Stomach (tissue), 8 donors: ENCODE measurements at regions not wholly inside any gene's neighbourhood (a gene's known extent, or its start where the extent isn't known, plus 50 kb on each side); places are given as distances from the start of the nearest gene placed in this dataset.

Source experiments
- DNase-seq, 2 donors: peaks; one replicate each; pipeline versions ENCODE4 v3.0.0 to v3.0.0-alpha.2; 2013 to 2019
- H3K27ac ChIP-seq, 5 donors: fragments of 200-600 bp in 4 of 5; sonication (generic) in 4 of 5; one replicate each; pipeline ENCODE4 v1.5.1; 2013 to 2019; ENCODE audit warnings: mild to moderate bottlenecking in 1 of 5, moderate library complexity in 1 of 5
- H3K27me3 ChIP-seq, 3 donors: fragments of 200-600 bp; sonication (generic); one replicate each; pipeline ENCODE4 v1.5.1; 2017 to 2019; ENCODE audit warnings: mixed run types in 1 of 3
- H3K36me3 ChIP-seq, 4 donors: fragments of 200-600 bp; sonication (generic); 1 replicate in 3 of 4; 2 replicates in 1 of 4; pipeline ENCODE4 v1.5.1; 2016 to 2019
- H3K4me1 ChIP-seq, 4 donors: fragments of 200-600 bp; sonication (generic); one replicate each; pipeline ENCODE4 v1.5.1; 2016 to 2019
- H3K4me3 ChIP-seq, 4 donors: fragments of 200-600 bp; sonication (generic) in 3 of 4; one replicate each; pipeline ENCODE4 v1.5.1; 2016 to 2019; ENCODE audit warnings: mild to moderate bottlenecking in 1 of 4
- H3K9me3 ChIP-seq, 4 donors: fragments of 200-600 bp; sonication (generic); one replicate each; pipeline ENCODE4 v1.5.1; 2016 to 2019
- EP300 ChIP-seq: sonication (generic); formaldehyde crosslinking; IDR thresholded peaks from one replicate; pipeline ENCODE4 v1.6.1; 2017; ENCODE audit warnings: antibody characterized with exemption
- POLR2A ChIP-seq, 4 donors: fragments of 450-650 bp; IDR thresholded peaks; one replicate each; pipeline ENCODE4 v1.6.1; 2016; ENCODE audit warnings: antibody characterized with exemption in 4 of 4, control low read depth in 2 of 4, mild to moderate bottlenecking in 1 of 4, moderate library complexity in 1 of 4
- POLR2AphosphoS5 ChIP-seq, 3 donors: sonication (generic); formaldehyde crosslinking; IDR thresholded peaks; one replicate each; pipeline ENCODE4 v1.6.1; 2016; ENCODE audit warnings: antibody characterized with exemption in 3 of 3
- WGBS, 5 donors: extraction: QIAGEN DNeasy Blood & Tissue Kit in 3 of 5; methylation state at CpG; one replicate each; pipeline versions ENCODE4 v1.1.5 to v1.1.7; 2013 to 2018; 5-methylcytosine and 5-hydroxymethylcytosine counted together
- intact Hi-C: fragments of 100-400 bp; cut with DNase I; formaldehyde crosslinking; loops from one replicate; pipeline ENCODE4 v1.15.1; 2023; ENCODE audit warnings: low total_unique reads
- TF ChIP-seq, protein P1 (sequence below), 7 experiments: fragments of 450-650 bp in 4 of 7; fragments of 200-600 bp in 3 of 7; sonication (generic) in 3 of 7; IDR thresholded peaks; one replicate each; pipeline ENCODE4 v1.5.1; 2016 to 2019; ENCODE audit warnings: antibody characterized with exemption in 7 of 7, control low read depth in 2 of 7, mild to moderate bottlenecking in 1 of 7
- donor health status: healthy with polysubstance abuse.
- donor health status: Bipolar disorder and iron deficiency.
- donor health status: healthy.

- Histone ChIP-seq H3K4me1 (no peaks in the 10 kb centered on the region), H3K27ac (no peak overlapping the region), H3K27me3 (no peaks in the 10 kb centered on the region), H3K36me3 (no peaks in the 10 kb centered on the region), H3K9me3 (peaks cover 0 to 18% (median 16%) of the 10 kb centered on the region in 4 donors), H3K4me3 (no peak overlapping the region)
- DNase-seq: no peak
- TF ChIP-seq POLR2A (IDR thresholded peaks at IDR 0.05) (no peak), EP300 (no peak), POLR2AphosphoS5 (IDR thresholded peaks at IDR 0.05) (no peak)
- TF ChIP-seq, protein P1, sequence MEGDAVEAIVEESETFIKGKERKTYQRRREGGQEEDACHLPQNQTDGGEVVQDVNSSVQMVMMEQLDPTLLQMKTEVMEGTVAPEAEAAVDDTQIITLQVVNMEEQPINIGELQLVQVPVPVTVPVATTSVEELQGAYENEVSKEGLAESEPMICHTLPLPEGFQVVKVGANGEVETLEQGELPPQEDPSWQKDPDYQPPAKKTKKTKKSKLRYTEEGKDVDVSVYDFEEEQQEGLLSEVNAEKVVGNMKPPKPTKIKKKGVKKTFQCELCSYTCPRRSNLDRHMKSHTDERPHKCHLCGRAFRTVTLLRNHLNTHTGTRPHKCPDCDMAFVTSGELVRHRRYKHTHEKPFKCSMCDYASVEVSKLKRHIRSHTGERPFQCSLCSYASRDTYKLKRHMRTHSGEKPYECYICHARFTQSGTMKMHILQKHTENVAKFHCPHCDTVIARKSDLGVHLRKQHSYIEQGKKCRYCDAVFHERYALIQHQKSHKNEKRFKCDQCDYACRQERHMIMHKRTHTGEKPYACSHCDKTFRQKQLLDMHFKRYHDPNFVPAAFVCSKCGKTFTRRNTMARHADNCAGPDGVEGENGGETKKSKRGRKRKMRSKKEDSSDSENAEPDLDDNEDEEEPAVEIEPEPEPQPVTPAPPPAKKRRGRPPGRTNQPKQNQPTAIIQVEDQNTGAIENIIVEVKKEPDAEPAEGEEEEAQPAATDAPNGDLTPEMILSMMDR (IDR thresholded peaks at IDR 0.05): no peak
- 87 to 92% (median 90%) methylated on average over 7 of the region's 7 CpGs for WGBS, 5 donors
- intact Hi-C loops: no loop called here
These were observed 1410.4 kb downstream of the EPHA7 start for GRCh38 chr6:92008757-92009502.

DNA sequence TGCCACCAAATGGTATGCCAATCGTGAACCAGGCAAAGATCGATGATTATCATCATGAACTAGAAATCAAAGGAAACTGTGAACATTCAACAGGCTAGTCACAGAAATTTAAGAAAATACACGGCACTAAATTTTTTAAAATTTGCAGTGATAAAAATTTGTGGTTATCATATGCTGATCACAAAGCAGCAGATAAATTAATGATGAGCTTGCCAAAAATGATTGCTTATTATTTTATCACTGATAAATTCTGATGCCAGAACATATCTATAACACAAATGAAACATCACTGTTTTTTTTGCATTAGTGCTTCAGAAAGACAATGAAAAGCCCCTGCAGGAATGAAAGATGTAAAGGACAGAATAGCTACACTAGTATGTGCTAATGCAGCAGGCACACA is 1413.2 kb upstream of the MAP3K7 start:
- no peak overlapping the region for H3K27ac ChIP-seq
- no peaks in the 10 kb centered on the region for H3K4me1 ChIP-seq
- no peaks in the 10 kb centered on the region for H3K27me3 ChIP-seq
- 86 to 94% (median 92%) methylated on average over 3 of the region's 3 CpGs for WGBS, 5 donors
- H3K9me3 ChIP-seq: no peaks in the 10 kb centered on the region
- H3K4me3 ChIP-seq: no peak overlapping the region
- H3K36me3 ChIP-seq: no peaks in the 10 kb centered on the region
- intact Hi-C loops: no loop called here
- TF ChIP-seq POLR2A (IDR thresholded peaks at IDR 0.05) (no peak), EP300 (no peak), POLR2AphosphoS5 (IDR thresholded peaks at IDR 0.05) (no peak)
- TF ChIP-seq, protein P1 (IDR thresholded peaks at IDR 0.05): no peak
- no peak for DNase-seq

DNA sequence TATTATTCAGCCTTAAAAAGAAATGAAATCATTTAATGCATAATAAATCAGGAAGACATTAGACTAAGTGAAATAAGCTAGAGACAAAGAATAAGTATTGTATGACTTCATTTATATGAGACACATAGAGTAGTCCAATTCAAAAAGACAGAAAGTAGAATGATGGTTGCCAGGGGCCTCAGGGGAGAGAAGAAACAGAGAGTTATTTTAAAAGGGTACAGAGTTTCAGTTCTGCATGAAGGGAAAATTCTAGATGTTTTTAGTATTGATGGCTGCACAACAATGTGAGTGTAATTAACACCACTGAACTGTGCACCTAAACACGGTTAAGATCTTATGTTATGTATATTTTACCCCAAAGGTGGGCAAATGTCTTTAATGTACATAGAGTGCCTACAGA is 1407.9 kb upstream of the MAP3K7 start:
- 40 to 94% (median 74%) methylated on average over 1 of the region's 1 CpG for WGBS, 5 donors
- H3K4me1 ChIP-seq: no peaks in the 10 kb centered on the region
- DNase-seq: no peak
- peaks cover 0 to 10% (median 4%) of the 10 kb centered on the region in 4 donors for H3K9me3 ChIP-seq
- no peaks in the 10 kb centered on the region for H3K27me3 ChIP-seq
- H3K27ac ChIP-seq: no peak overlapping the region
- H3K4me3 ChIP-seq: no peak overlapping the region
- TF ChIP-seq EP300 (no peak), POLR2AphosphoS5 (IDR thresholded peaks at IDR 0.05) (no peak), POLR2A (IDR thresholded peaks at IDR 0.05) (no peak)
- TF ChIP-seq, protein P1 (IDR thresholded peaks at IDR 0.05): no peak
- H3K36me3 ChIP-seq: no peaks in the 10 kb centered on the region
- intact Hi-C loops: no loop called here

DNA sequence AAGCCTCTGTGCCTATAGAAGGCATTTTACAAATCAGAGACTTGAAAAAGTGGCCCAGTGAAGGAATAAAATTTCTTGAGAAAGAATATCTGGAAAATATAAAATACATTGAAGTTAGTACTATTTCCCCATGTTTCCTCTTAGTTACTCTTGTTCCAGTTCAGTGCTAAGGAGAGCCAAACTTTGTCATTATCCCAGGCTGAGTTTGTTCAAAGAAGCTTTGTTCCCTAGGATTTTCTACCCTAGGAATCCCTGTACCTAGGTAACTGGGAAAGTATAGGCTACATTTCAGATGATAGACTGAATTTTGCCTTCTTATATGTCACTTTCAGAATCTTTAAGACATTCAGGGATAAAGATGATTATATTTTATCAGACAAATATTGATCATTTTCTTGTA is 1395.7 kb upstream of the MAP3K7 start:
- intact Hi-C loops: no loop called here
- Histone ChIP-seq H3K27me3 (no peaks in the 10 kb centered on the region), H3K4me3 (no peak overlapping the region), H3K36me3 (no peaks in the 10 kb centered on the region), H3K4me1 (no peaks in the 10 kb centered on the region), H3K27ac (no peak overlapping the region), H3K9me3 (no peaks in the 10 kb centered on the region)
- DNase-seq: no peak
- TF ChIP-seq EP300: no peak
- TF ChIP-seq POLR2A (IDR thresholded peaks at IDR 0.05): no peak
- no peak for TF ChIP-seq POLR2AphosphoS5 (IDR thresholded peaks at IDR 0.05)
- TF ChIP-seq, protein P1 (IDR thresholded peaks at IDR 0.05): no peak
